ENCODE measurements at regions not wholly inside any gene's neighbourhood (a gene's known extent, or its start where the extent isn't known, plus 50 kb on each side); places are given as distances from the start of the nearest gene placed in this dataset.

DNA sequence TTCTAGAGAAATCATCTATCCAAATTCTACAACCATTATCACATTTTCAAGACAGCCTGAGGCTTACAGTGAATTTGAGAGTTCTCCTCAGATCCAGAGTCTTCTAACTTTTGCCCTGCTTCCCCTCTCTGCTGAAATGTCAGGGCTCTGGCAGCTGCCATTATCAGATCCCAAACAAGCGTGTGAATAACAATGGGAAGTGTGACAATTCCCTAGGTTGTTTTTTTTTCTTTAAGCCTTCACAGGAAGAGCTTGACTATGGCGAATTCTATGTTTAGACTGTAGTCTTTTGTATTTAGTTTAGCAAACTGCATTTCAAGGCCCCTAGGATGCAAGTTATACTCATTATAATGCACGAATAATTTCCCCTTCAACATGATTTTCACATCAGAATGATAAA lies 61.3 kb upstream of the KDR start:
- no peaks in the 10 kb centered on the region for H3K9me3 ChIP-seq (ENCODE audit: control insufficient read depth, low read depth, low read length)
- no peak overlapping the region for H3K9ac ChIP-seq (ENCODE audit: control insufficient read depth, extremely low read depth, insufficient read depth, low read length)
- FAIRE-seq (no peak), DNase-seq (ENCODE audit: low read depth, low spot score) (no peak)
- H3K4me1 ChIP-seq (ENCODE audit: control insufficient read depth, extremely low read depth, insufficient read depth, low read length), result peaks cover 17% of the 10 kb centered on the region
- dilution Hi-C loops (cut with MboI; ENCODE audit: extremely low pct_ligation_motif_present, low sequenced_read_pairs), result no loop called here
- no peak overlapping the region for H3K27ac ChIP-seq (ENCODE audit: control insufficient read depth, insufficient read depth, low read length)
- no peaks in the 10 kb centered on the region for H3K36me3 ChIP-seq (ENCODE audit: control insufficient read depth in 2 of 2, extremely low read depth in 1 of 2, insufficient read depth in 2 of 2, low read length in 2 of 2)
- TF ChIP-seq EZH2 (IDR thresholded peaks at IDR 0.05; ENCODE audit: low read length), result no peak
- TF ChIP-seq, protein P1, sequence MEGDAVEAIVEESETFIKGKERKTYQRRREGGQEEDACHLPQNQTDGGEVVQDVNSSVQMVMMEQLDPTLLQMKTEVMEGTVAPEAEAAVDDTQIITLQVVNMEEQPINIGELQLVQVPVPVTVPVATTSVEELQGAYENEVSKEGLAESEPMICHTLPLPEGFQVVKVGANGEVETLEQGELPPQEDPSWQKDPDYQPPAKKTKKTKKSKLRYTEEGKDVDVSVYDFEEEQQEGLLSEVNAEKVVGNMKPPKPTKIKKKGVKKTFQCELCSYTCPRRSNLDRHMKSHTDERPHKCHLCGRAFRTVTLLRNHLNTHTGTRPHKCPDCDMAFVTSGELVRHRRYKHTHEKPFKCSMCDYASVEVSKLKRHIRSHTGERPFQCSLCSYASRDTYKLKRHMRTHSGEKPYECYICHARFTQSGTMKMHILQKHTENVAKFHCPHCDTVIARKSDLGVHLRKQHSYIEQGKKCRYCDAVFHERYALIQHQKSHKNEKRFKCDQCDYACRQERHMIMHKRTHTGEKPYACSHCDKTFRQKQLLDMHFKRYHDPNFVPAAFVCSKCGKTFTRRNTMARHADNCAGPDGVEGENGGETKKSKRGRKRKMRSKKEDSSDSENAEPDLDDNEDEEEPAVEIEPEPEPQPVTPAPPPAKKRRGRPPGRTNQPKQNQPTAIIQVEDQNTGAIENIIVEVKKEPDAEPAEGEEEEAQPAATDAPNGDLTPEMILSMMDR (optimal IDR thresholded peaks at IDR 0.05 in 1 of 3, IDR thresholded peaks at IDR 0.05 in 1 of 3, conservative IDR thresholded peaks at IDR 0.05 in 1 of 3; ENCODE audit: extremely low read depth in 1 of 3, insufficient read depth in 2 of 3, low read length in 3 of 3), result no peak
- no peaks in the 10 kb centered on the region for H4K20me1 ChIP-seq (ENCODE audit: control insufficient read depth, extremely low read depth, insufficient read depth, low read length)
- no peak overlapping the region for H3K4me3 ChIP-seq (ENCODE audit: control insufficient read depth in 2 of 3, extremely low read depth in 1 of 3, insufficient read depth in 2 of 3, low read depth in 1 of 3, low read length in 3 of 3)
- no peaks in the 10 kb centered on the region for H3K79me2 ChIP-seq (ENCODE audit: control insufficient read depth, insufficient read depth, low read length)
- no peak overlapping the region for H3K4me2 ChIP-seq (ENCODE audit: control insufficient read depth, extremely low read depth, insufficient read depth, low read depth, low read length)
- no peaks in the 10 kb centered on the region for H3K9me1 ChIP-seq (ENCODE audit: control insufficient read depth, extremely low read depth, insufficient read depth, low read length)
- H2AFZ ChIP-seq (ENCODE audit: control insufficient read depth, low read length), result no peak overlapping the region
- H3K27me3 ChIP-seq (ENCODE audit: control insufficient read depth, extremely low read depth, insufficient read depth, low read length), result no peaks in the 10 kb centered on the region

DNA sequence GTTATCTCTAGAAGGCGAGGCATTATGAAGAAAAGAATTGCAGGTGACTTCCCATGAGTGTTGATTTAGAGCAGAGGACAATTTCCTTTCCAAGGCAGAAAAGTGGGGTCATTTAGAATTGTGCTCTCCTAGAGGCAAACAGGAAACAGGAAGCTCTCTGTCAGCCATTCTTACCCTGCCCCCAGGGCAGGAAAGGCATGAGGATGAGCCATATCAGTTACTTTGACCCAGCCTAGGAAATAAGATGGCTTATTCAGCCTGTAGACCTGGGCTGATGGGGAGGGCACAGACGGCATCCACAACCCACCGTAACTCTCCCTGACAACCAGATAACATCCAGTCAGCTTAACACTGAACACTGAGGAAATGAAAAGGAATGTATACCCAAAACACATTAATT lies 88.8 kb upstream of the KDR start:
- no peaks in the 10 kb centered on the region for H3K36me3 ChIP-seq (ENCODE audit: control insufficient read depth in 2 of 2, extremely low read depth in 1 of 2, insufficient read depth in 2 of 2, low read length in 2 of 2)
- no peaks in the 10 kb centered on the region for H3K79me2 ChIP-seq (ENCODE audit: control insufficient read depth, insufficient read depth, low read length)
- no peaks in the 10 kb centered on the region for H3K27me3 ChIP-seq (ENCODE audit: control insufficient read depth, extremely low read depth, insufficient read depth, low read length)
- FAIRE-seq (no peak), DNase-seq (ENCODE audit: low read depth, low spot score) (no peak)
- no peak overlapping the region for H3K9ac ChIP-seq (ENCODE audit: control insufficient read depth, extremely low read depth, insufficient read depth, low read length)
- no peak overlapping the region for H3K4me3 ChIP-seq (ENCODE audit: control insufficient read depth in 2 of 3, extremely low read depth in 1 of 3, insufficient read depth in 2 of 3, low read depth in 1 of 3, low read length in 3 of 3)
- H3K9me1 ChIP-seq (ENCODE audit: control insufficient read depth, extremely low read depth, insufficient read depth, low read length), result no peaks in the 10 kb centered on the region
- H3K4me2 ChIP-seq (ENCODE audit: control insufficient read depth, extremely low read depth, insufficient read depth, low read depth, low read length), result no peak overlapping the region
- TF ChIP-seq, protein P1 (optimal IDR thresholded peaks at IDR 0.05 in 1 of 3, IDR thresholded peaks at IDR 0.05 in 1 of 3, conservative IDR thresholded peaks at IDR 0.05 in 1 of 3; ENCODE audit: extremely low read depth in 1 of 3, insufficient read depth in 2 of 3, low read length in 3 of 3), result no peak
- TF ChIP-seq EZH2 (IDR thresholded peaks at IDR 0.05; ENCODE audit: low read length), result no peak
- H2AFZ ChIP-seq (ENCODE audit: control insufficient read depth, low read length), result peak overlapping the region; percentile 71
- H4K20me1 ChIP-seq (ENCODE audit: control insufficient read depth, extremely low read depth, insufficient read depth, low read length), result no peaks in the 10 kb centered on the region
- peaks cover 3% of the 10 kb centered on the region for H3K4me1 ChIP-seq (ENCODE audit: control insufficient read depth, extremely low read depth, insufficient read depth, low read length)
- no peaks in the 10 kb centered on the region for H3K9me3 ChIP-seq (ENCODE audit: control insufficient read depth, low read depth, low read length)
- H3K27ac ChIP-seq (ENCODE audit: control insufficient read depth, insufficient read depth, low read length), result no peak overlapping the region
- dilution Hi-C loops (cut with MboI; ENCODE audit: extremely low pct_ligation_motif_present, low sequenced_read_pairs), result no loop called here

All from keratinocyte (primary cell).